Heart left ventricle (tissue), 13 donors: ENCODE measurements at regions not wholly inside any gene's neighbourhood (a gene's known extent, or its start where the extent isn't known, plus 50 kb on each side); places are given as distances from the start of the nearest gene placed in this dataset.

ENCODE experiments used
- POLR2A ChIP-seq, 2 donors: fragments of 450-650 bp; IDR thresholded peaks; one replicate each; pipeline ENCODE4 v1.6.1; 2017; ENCODE audit warnings: antibody characterized with exemption in 2 of 2, mild to moderate bottlenecking in 2 of 2, moderate library complexity in 2 of 2
- TF ChIP-seq, protein P1 (sequence below), 12 donors: fragments of 200-600 bp; sonication (generic) in 4 of 12; IDR thresholded peaks; one replicate each; pipeline versions ENCODE4 v1.5.0 to v1.8.0; 2018 to 2022; ENCODE audit warnings: antibody characterized with exemption in 12 of 12, mild to moderate bottlenecking in 5 of 12
- donor health status: ischemic (EF 13 %, LVEDD 7.1; RV severe dilation, severe dysfunction).
- donor health status: DM: no; HTN: yes; CAD: no.
- donor health status: DM: no; HTN: no; CAD: no.
- donor health status: ischemic (EF 25% LVEDD 6.9; RV normal size, moderate dysfunction).
- donor health status: ischemic (EF 25% LVEDD 5.7; RV mildly dilated, moderate dysfunction).
- donor health status: ischemic (EF 35%, LVEDD 5.7; RV mildly dilated, moderate dysfunction).
- donor health status: nonischemic (EF 11% LVEDD 7.7; RV severe dilation, severe dysfunction).
- donor health status: DM: yes; HTN: yes; CAD: no.
- donor health status: PGD.
- donor health status: ischemic (EF 29% LVEDD 5.4; RV normal size, mild dysfunction).
- donor health status: nonischemic (EF 23%, LVEDD 6.1; RV moderate dilation, normal function).

GRCh38 chr3:174425422-174425821 lies 433.7 kb upstream of the NAALADL2 start:
- TF ChIP-seq, protein P1, sequence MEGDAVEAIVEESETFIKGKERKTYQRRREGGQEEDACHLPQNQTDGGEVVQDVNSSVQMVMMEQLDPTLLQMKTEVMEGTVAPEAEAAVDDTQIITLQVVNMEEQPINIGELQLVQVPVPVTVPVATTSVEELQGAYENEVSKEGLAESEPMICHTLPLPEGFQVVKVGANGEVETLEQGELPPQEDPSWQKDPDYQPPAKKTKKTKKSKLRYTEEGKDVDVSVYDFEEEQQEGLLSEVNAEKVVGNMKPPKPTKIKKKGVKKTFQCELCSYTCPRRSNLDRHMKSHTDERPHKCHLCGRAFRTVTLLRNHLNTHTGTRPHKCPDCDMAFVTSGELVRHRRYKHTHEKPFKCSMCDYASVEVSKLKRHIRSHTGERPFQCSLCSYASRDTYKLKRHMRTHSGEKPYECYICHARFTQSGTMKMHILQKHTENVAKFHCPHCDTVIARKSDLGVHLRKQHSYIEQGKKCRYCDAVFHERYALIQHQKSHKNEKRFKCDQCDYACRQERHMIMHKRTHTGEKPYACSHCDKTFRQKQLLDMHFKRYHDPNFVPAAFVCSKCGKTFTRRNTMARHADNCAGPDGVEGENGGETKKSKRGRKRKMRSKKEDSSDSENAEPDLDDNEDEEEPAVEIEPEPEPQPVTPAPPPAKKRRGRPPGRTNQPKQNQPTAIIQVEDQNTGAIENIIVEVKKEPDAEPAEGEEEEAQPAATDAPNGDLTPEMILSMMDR (IDR thresholded peaks at IDR 0.05) = no peak
- no peak for TF ChIP-seq POLR2A (IDR thresholded peaks at IDR 0.05)
